Fibroblast of gingiva (primary cell): ENCODE measurements at regions not wholly inside any gene's neighbourhood (a gene's known extent, or its start where the extent isn't known, plus 50 kb on each side); places are given as distances from the start of the nearest gene placed in this dataset.
A peak's percentile ranks its signal among the peaks of the same experiment; 100 is the strongest.

Experiments
- DNase-seq: peaks from one replicate; pipeline ENCODE4 v3.0.0-alpha.2; 2011; ENCODE audit warnings: low read depth

- no peak for DNase-seq
Observed at GRCh38 chr7:17689361-17689902, 250.9 kb downstream of the SNX13 start.

DNA sequence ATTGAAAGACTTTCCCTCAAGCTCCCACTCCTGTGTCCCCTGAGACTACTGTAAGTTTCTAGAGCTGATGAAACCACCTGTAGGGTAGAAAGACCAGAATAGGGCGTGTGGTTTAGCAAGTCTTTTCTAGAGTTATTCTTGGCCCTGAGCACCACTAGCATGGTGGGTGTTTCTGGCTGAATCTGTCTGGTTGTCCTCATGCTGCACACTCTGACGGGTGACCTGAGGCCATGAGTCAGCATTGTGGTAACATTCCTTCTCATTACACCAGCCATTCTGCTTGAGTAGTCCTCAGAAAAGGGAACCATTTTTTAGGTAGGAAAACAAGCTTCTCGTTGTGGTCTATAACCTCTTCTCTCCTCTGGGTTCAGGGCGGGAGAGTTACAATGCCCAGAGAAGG, 250.3 kb downstream of the SNX13 start:
- DNase-seq = peak; percentile 84

GRCh38 chr7:17696422-17696821, 243.9 kb downstream of the SNX13 start:
- peak; percentile 92 for DNase-seq

DNA sequence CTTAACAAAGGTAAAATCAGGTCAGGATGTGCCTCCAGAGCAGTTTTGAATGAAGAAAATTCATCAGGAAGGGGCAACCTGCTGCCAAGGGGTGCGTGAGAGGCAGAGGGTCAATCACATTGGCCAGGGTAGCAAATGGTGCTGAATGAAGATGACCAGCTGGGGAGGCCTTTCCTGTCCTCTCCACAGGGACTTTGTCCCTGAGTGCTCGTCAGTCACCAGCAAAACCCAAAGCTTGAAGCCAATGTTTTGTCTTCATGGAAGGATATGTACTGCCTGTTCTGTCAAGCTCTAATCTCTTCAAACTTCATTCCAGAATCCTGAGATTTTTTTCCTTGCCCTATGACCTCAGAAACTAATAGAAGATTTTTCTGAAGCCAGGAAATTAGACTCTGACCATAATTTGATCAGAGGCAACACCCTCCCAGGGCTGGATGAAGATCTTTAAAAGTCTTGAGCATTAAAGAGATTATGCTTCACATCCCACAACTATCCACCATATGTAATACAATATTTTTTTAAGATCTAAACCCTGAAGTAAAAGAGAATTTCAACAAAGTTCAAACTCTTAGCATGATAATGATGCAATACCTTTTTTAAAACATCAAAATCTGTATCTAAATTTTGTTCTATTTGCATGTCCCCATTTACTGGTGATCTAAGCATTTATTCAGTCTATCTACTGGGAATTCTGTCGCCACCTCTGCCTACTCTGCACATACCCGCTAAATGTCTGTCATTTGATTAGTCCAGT, 243.0 kb downstream of the SNX13 start:
- DNase-seq = no peak

GRCh38 chr7:17699696-17700095, 240.6 kb downstream of the SNX13 start:
- DNase-seq = no peak

DNA sequence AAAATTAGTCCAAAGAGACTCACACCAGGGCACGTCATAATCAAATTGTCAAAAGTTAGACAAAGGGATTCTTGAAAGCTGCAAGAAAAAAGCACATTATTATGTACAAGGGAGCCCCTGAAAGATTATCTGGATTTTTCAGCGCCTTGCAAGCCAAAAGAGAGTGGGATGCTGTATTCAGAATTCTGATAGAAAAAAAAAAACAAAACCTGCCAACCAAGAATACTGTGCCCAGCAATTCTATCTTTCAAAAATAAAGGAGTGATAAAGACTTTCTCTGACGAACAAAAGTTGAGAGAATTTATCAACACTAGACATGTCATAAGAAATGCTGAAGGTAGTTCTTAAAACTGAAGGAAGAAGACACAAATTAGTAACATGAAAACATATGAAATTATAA, 240.2 kb downstream of the SNX13 start:
- no peak for DNase-seq

- DNase-seq = no peak
Observed at GRCh38 chr7:17706275-17706674, 234.0 kb downstream of the SNX13 start.

DNA sequence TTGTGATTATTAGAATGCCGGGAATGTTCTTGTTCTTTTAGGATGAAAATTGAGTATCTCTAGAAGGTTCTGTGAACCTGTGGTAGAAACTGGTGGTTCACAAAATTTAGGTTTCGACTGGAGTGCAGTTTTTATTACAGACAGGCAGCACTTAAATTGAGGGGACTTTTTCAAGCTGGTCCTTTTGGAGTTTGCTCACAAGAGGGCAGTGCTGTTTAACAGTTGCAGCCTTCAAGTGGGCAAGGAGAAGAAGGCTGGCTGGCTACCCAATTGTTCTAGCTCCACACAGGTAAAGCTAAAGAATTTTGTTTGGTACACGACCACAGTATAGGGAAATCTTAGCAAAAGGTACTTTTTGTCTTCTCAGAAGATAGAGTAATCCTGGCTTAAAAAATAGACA, 233.6 kb downstream of the SNX13 start:
- DNase-seq = peak; percentile 62

DNA sequence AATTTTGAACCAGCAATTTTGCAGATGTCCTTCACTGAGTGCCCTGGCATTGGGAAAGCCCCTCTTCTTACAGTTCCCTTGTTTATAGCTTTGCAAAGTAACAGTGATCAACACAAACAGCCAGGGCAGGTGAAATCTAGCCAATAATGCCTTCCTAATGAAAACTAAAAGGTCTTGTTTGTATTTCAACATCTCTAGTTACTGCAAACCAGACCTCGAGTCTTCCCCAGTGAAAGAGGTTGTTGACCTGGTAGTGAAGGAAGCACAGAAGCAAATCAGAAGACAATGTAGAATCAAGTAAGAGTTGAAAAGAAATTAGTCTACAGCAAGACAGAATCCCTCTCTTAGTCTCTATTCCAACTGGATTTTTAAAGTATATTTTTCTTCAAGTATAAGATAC, 231.2 kb downstream of the SNX13 start:
- DNase-seq = no peak

- DNase-seq = no peak
Observed at GRCh38 chr7:17709599-17709998, 230.7 kb downstream of the SNX13 start.

DNA sequence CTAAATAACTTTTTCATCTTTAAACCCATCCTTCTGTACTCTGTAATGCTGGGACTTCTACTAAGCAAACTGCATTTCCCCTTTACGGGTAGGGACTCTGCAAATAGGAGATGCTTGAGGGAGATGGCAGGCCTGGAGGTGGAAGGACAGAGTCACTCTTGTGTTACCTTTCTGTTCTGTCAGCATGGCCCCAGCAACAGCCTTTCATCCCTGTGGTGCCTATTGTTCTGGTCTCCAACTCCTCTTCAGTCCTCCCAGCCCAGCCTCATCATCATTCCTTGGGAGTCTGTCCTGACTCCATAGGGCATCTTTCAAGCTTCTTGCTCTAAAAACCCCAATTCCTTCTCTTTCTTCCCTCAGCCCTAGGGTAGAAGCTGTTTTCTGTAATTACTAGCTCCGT, 230.0 kb downstream of the SNX13 start:
- DNase-seq = no peak

GRCh38 chr7:17713584-17713983, 226.7 kb downstream of the SNX13 start:
- no peak for DNase-seq

GRCh38 chr7:17716816-17717215, 223.5 kb downstream of the SNX13 start:
- DNase-seq = no peak

DNA sequence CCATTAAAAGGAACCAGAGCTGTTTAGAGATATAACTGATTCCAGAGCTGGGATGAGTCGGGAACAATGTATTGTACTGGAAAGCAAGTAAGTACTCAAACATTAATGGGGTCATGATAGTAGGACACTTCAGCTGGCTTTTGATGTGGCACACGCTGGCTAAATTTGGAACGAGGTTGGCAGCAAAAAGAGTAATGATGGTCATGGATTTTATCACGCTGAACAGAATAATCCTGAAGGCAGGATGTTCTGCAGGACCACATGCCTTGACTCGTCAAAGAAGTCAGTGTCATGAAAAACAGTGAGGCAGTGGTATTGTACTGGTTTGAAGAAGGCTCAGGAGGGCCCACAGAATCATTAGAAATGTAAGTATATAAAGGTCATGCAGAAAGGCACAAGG, 220.3 kb downstream of the SNX13 start:
- no peak for DNase-seq

- DNase-seq = no peak
Observed at GRCh38 chr7:17721736-17722285, 218.5 kb downstream of the SNX13 start.

DNA sequence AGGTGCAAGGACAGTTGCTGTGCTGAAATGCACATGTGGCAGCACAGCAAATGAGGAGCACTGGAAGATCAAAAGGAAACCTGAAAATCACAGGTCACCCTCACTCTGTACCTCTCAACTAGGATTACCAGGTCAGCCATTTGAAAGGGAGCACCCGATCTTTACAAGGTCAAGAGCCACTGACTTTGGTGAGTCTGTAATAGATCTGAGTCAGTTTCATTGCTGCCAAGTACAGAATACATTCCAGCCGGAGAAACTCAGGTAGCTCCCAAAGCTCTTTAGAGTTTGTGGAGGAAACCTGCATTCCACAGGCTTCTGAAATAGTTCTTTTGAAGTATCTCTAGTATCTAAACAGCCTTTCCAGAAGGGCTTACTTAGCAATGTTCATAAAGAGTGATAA, 217.5 kb downstream of the SNX13 start:
- no peak for DNase-seq

- DNase-seq = no peak
Observed at GRCh38 chr7:17725821-17726220, 214.5 kb downstream of the SNX13 start.

GRCh38 chr7:17732083-17732482, 208.2 kb downstream of the SNX13 start:
- DNase-seq = no peak
